Spleen (tissue), 11 donors: ENCODE measurements at regions not wholly inside any gene's neighbourhood (a gene's known extent, or its start where the extent isn't known, plus 50 kb on each side); places are given as distances from the start of the nearest gene placed in this dataset.

Experiments
- DNase-seq: peaks from one replicate; pipeline ENCODE4 v3.0.0-alpha.2; 2020
- H3K27ac ChIP-seq, 8 donors: fragments of 200-600 bp; sonication (generic) in 7 of 8; 1 replicate in 4 of 8; 2 replicates in 4 of 8; pipeline versions ENCODE4 v1.5.0 to v1.8.0; 2016 to 2021; ENCODE audit warnings: inconsistent platforms in 4 of 8, mild to moderate bottlenecking in 4 of 8, moderate library complexity in 1 of 8
- H3K27me3 ChIP-seq, 7 donors: fragments of 200-600 bp; sonication (generic) in 6 of 7; replicated peaks in 1 of 7; 1 replicate in 4 of 7; 2 replicates in 3 of 7; pipeline versions ENCODE4 v1.5.0 to v1.8.0; 2016 to 2021; ENCODE audit warnings: inconsistent platforms in 3 of 7, mild to moderate bottlenecking in 1 of 7
- H3K36me3 ChIP-seq, 6 donors: fragments of 200-600 bp; sonication (generic) in 5 of 6; 1 replicate in 4 of 6; 2 replicates in 2 of 6; pipeline versions ENCODE4 v1.5.0 to v1.8.0; 2016 to 2021; ENCODE audit warnings: inconsistent platforms in 2 of 6
- H3K4me1 ChIP-seq, 6 donors: fragments of 200-600 bp; sonication (generic) in 5 of 6; 1 replicate in 3 of 6; 2 replicates in 3 of 6; pipeline versions ENCODE4 v1.5.0 to v1.8.0; 2016 to 2021; ENCODE audit warnings: inconsistent platforms in 3 of 6
- H3K4me3 ChIP-seq, 8 donors: fragments of 200-600 bp; sonication (generic) in 7 of 8; 1 replicate in 4 of 8; 2 replicates in 4 of 8; pipeline versions ENCODE4 v1.5.0 to v1.8.0; 2016 to 2021; ENCODE audit warnings: inconsistent platforms in 4 of 8, mild to moderate bottlenecking in 4 of 8, moderate library complexity in 2 of 8
- H3K9me3 ChIP-seq, 8 donors: fragments of 200-600 bp; sonication (generic) in 7 of 8; 1 replicate in 4 of 8; 2 replicates in 4 of 8; pipeline versions ENCODE4 v1.5.0 to v1.8.0; 2016 to 2021; ENCODE audit warnings: inconsistent platforms in 4 of 8
- CTCF ChIP-seq, 11 experiments: fragments of 200-600 bp in 7 of 11; fragments of 450-650 bp in 4 of 11; sonication (generic) in 4 of 11; IDR thresholded peaks in 8 of 11; conservative IDR thresholded peaks in 3 of 11; 1 replicate in 7 of 11; 2 replicates in 4 of 11; pipeline versions ENCODE4 v1.4.0 to v1.8.0; 2016 to 2021; ENCODE audit warnings: antibody characterized with exemption in 11 of 11, inconsistent platforms in 4 of 11, mild to moderate bottlenecking in 1 of 11
- POLR2A ChIP-seq, 3 donors: fragments of 450-650 bp; IDR thresholded peaks; one replicate each; pipeline ENCODE4 v1.5.1; 2017; ENCODE audit warnings: antibody characterized with exemption in 3 of 3, mild to moderate bottlenecking in 1 of 3
- POLR2AphosphoS5 ChIP-seq, 3 donors: sonication (generic); formaldehyde crosslinking; IDR thresholded peaks; one replicate each; pipeline ENCODE4 v1.5.1; 2017; ENCODE audit warnings: antibody characterized with exemption in 3 of 3
- WGBS, 5 donors: extraction: QIAGEN DNeasy Blood & Tissue Kit in 3 of 5; methylation state at CpG; one replicate each; pipeline versions ENCODE4 v1.1.5 to v1.1.7; 2013 to 2018; 5-methylcytosine and 5-hydroxymethylcytosine counted together
- intact Hi-C: fragments of 100-400 bp; cut with DNase I; formaldehyde crosslinking; loops from one replicate; pipeline ENCODE4 v1.15.0; 2023; ENCODE audit warnings: low total_unique reads
- donor health status: healthy with polysubstance abuse.
- donor health status: DM: no; HTN: no; CAD: no; lungs with moderate emphysema.
- donor health status: DM: no; HTN: no; CAD: no.
- donor health status: Bipolar disorder and iron deficiency.
- donor health status: healthy.
- donor health status: DM: no; HTN: no; CAD: no.
- donor health status: DM: yes; HTN: yes; CAD: no.

- intact Hi-C loops = no loop called here
- Histone ChIP-seq H3K4me3 (no peak overlapping the region), H3K36me3 (no peaks in the 10 kb centered on the region), H3K27ac (no peak overlapping the region), H3K9me3 (no peaks in the 10 kb centered on the region), H3K4me1 (no peaks in the 10 kb centered on the region), H3K27me3 (no peaks in the 10 kb centered on the region)
- DNase-seq = no peak
- 66 to 83% (median 71%) methylated on average over 2 of the region's 2 CpGs for WGBS, 5 donors
- TF ChIP-seq POLR2AphosphoS5 (IDR thresholded peaks at IDR 0.05) (no peak), POLR2A (IDR thresholded peaks at IDR 0.05) (no peak), CTCF (IDR thresholded peaks at IDR 0.05 in 8 of 11, conservative IDR thresholded peaks at IDR 0.05 in 3 of 11) (no peak)
Measured at GRCh38 chr4:144376866-144377265, 236.3 kb upstream of the GYPA start.

- no peak overlapping the region for H3K4me3 ChIP-seq
- WGBS, 5 donors = 33 to 40% (median 35%) methylated on average over 1 of the region's 1 CpG
- no peaks in the 10 kb centered on the region for H3K27me3 ChIP-seq
- DNase-seq = no peak
- H3K27ac ChIP-seq = no peak overlapping the region
- TF ChIP-seq POLR2A (IDR thresholded peaks at IDR 0.05) (no peak), CTCF (IDR thresholded peaks at IDR 0.05 in 8 of 11, conservative IDR thresholded peaks at IDR 0.05 in 3 of 11) (no peak), POLR2AphosphoS5 (IDR thresholded peaks at IDR 0.05) (no peak)
- no peaks in the 10 kb centered on the region for H3K4me1 ChIP-seq
- no peaks in the 10 kb centered on the region for H3K36me3 ChIP-seq
- H3K9me3 ChIP-seq = peaks cover 0 to 51% (median 38%) of the 10 kb centered on the region in 8 donors
- intact Hi-C loops = no loop called here
Measured at GRCh38 chr4:144384408-144384807, 243.9 kb upstream of the GYPA start.

- Histone ChIP-seq H3K27me3 (no peaks in the 10 kb centered on the region), H3K27ac (no peak overlapping the region), H3K36me3 (no peaks in the 10 kb centered on the region), H3K4me1 (no peaks in the 10 kb centered on the region), H3K4me3 (no peak overlapping the region), H3K9me3 (peaks cover 0 to 13% (median 3%) of the 10 kb centered on the region in 8 donors)
- intact Hi-C loops = loop anchor here (5.0 kb wide), 1 partner anchor 122 kb away; no protein-coding TSS in a partner anchor
- TF ChIP-seq CTCF (IDR thresholded peaks at IDR 0.05 in 8 of 11, conservative IDR thresholded peaks at IDR 0.05 in 3 of 11) (no peak), POLR2A (IDR thresholded peaks at IDR 0.05) (no peak), POLR2AphosphoS5 (IDR thresholded peaks at IDR 0.05) (no peak)
- DNase-seq = no peak
- 41 to 63% (median 60%) methylated on average over 2 of the region's 2 CpGs for WGBS, 5 donors
Measured at GRCh38 chr4:144399927-144400326, 246.0 kb upstream of the HHIP start.

- intact Hi-C loops = no loop called here
- no peaks in the 10 kb centered on the region for H3K27me3 ChIP-seq
- TF ChIP-seq CTCF (IDR thresholded peaks at IDR 0.05 in 8 of 11, conservative IDR thresholded peaks at IDR 0.05 in 3 of 11) = no peak
- no peak for TF ChIP-seq POLR2A (IDR thresholded peaks at IDR 0.05)
- TF ChIP-seq POLR2AphosphoS5 (IDR thresholded peaks at IDR 0.05) = no peak
- H3K36me3 ChIP-seq = no peaks in the 10 kb centered on the region
- H3K4me1 ChIP-seq = no peaks in the 10 kb centered on the region
- no peak overlapping the region for H3K27ac ChIP-seq
- H3K4me3 ChIP-seq = no peak overlapping the region
- 78 to 93% (median 86%) methylated on average over 2 of the region's 2 CpGs for WGBS, 5 donors
- no peak for DNase-seq
- peaks cover 0 to 13% (median 3%) of the 10 kb centered on the region in 8 donors for H3K9me3 ChIP-seq
Measured at GRCh38 chr4:144402176-144402575, 243.8 kb upstream of the HHIP start.
